ES-I3 (cell line): ENCODE measurements at regions not wholly inside any gene's neighbourhood (a gene's known extent, or its start where the extent isn't known, plus 50 kb on each side); places are given as distances from the start of the nearest gene placed in this dataset.

Experiments
- H3K36me3 ChIP-seq: 2 replicates; pipeline ENCODE4 v1.6.1; 2013; ENCODE audit warnings: mild to moderate bottlenecking, low read length, control low read depth, moderate library complexity; ENCODE audit not compliant: insufficient read depth
- H3K4me1 ChIP-seq: 2 replicates; pipeline ENCODE4 v1.6.1; 2013; ENCODE audit warnings: mild to moderate bottlenecking, control low read depth, low read length; ENCODE audit not compliant: insufficient read depth
- H3K9ac ChIP-seq: 2 replicates; pipeline ENCODE4 v1.6.1; 2013; ENCODE audit warnings: low read depth, mild to moderate bottlenecking, low read length, moderate library complexity
- H3K9me3 ChIP-seq: 2 replicates; pipeline ENCODE4 v1.6.1; 2013; ENCODE audit warnings: mild to moderate bottlenecking, low read length, moderate library complexity; ENCODE audit not compliant: control insufficient read depth, insufficient read depth

DNA sequence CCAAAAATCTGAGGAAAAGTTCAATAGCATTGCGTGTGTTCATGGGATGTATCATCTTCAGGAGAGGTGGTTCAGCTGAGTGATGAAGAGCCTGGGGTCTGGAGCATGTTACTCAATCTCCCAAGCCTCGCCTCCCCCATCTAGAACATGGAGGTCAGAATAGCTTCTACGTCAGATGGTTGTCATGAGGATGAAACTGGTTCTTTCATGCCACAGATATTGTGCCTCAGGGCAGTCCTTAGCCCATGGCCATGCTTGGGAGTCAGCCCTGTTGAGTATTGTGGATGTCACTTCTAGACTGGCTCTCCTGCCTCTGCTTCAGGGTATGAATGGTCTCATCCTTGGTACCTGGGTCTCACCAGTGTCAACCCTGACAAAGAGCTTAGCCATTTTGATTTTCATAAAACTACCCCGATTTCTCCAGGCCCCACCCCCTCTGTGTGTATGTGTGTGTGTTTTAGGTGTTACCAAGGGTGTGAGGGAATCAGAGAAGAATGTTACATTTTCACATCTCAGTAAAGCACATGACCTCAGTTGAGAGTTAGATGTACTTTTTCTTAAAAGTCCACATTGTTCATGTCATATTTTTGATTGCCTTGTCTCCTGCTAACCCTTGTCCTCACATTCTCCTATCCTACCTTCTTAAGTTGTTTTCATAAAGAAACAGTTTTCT lies 97.8 kb upstream of the CD180 start:
- Histone ChIP-seq H3K36me3 (no peaks in the 10 kb centered on the region), H3K4me1 (no peaks in the 10 kb centered on the region), H3K9me3 (no peaks in the 10 kb centered on the region), H3K9ac (no peak overlapping the region)

DNA sequence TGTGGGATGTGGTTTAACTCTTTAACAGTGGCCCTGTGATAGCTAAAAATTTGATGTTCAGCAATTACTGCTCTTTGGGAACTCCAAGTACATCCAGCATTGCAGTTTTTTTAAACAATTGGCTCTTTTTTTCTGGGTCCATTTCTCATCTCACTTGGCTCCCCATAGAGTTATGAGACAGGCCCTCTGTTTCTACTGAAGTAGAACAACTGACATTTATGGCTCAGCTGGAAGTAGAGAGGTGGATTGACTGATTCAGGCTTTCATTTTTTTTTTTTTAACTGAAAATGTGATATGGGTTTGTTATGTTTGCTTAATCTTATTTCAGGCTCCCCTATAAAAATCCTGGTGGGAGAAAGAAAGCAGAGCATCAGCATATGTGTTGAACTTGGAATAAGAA lies 96.6 kb upstream of the CD180 start:
- no peaks in the 10 kb centered on the region for H3K4me1 ChIP-seq
- H3K9ac ChIP-seq, result no peak overlapping the region
- no peaks in the 10 kb centered on the region for H3K36me3 ChIP-seq

DNA sequence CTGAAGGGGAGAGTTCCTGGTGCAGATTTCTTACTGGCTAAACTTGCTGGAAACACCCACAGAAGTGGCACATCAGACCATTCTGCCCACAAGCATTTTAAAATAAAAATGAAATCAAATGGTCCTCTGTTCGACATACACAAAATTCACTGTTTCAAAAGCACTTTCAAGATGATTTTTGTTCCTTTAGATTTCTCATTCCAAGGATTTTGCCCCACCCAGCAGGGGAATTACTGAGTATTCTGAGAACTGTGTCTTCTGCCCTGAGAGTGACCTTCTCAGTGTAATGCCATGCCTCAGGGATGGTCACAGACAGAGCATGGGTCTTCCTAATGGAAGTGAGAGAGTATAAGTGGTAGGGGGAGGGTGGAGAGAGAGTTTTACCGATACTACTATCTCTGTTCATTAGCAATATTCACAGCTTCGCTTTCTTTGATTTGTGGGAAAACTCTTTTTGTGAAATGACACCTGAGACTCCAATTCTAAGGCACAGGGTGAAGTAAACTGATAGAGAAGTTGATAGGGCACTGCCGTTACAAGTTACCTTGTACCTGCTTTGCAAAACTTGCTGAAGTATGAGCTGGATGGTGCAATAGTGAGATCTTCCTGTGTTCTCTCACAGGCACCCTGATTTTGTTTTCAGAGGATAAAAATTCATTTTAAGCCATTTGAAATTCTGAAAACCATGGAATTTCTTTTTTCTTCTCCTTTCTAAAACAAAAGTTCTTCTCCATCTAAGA lies 95.8 kb upstream of the CD180 start:
- no peaks in the 10 kb centered on the region for H3K9me3 ChIP-seq

More for the DNA sequence above, 96.6 kb upstream of the CD180 start:
- no peaks in the 10 kb centered on the region for H3K9me3 ChIP-seq

DNA sequence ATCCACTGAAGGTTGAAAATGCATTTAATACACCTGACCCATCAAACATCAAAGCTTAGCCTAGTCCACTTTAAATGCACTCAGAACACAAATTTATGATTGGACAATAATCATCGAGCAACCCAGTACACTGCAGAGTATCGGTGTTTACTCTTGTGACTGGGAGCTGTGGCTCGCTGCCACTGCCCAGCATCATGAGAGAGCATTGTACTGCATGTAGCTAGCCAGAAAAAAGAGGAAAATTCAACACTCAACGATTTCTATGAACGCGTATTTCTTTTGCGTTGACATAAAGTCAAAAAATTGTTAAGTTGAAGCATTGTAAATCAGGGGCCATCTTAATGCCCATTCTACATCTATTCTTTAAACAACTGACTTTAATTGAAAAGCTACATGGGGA lies 95.1 kb upstream of the CD180 start:
- Histone ChIP-seq H3K36me3 (no peaks in the 10 kb centered on the region), H3K9ac (no peak overlapping the region), H3K4me1 (no peaks in the 10 kb centered on the region), H3K9me3 (no peaks in the 10 kb centered on the region)

More for the DNA sequence above, 95.8 kb upstream of the CD180 start:
- no peaks in the 10 kb centered on the region for H3K4me1 ChIP-seq
- no peaks in the 10 kb centered on the region for H3K36me3 ChIP-seq
- H3K9ac ChIP-seq, result no peak overlapping the region

DNA sequence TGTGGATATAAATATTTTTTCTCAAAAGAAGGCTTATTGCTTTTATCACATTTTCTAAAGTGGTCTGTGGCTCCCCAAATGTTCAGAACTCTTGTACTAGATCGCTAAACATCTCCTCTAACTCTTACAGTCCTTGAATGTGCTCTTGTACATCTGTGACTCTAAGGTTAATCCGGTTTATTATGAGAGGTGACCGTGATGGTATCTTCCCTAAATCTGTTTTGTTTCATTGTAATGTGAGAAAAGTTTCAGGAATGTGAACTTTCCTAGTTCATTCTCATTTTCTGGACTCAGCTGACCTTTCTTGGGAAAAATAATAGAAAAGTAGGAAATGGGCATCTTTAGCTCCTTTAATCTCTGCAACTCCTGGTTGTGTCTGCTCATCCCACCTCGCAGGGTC lies 94.5 kb upstream of the CD180 start:
- Histone ChIP-seq H3K9ac (no peak overlapping the region), H3K36me3 (no peaks in the 10 kb centered on the region), H3K4me1 (no peaks in the 10 kb centered on the region), H3K9me3 (no peaks in the 10 kb centered on the region)

DNA sequence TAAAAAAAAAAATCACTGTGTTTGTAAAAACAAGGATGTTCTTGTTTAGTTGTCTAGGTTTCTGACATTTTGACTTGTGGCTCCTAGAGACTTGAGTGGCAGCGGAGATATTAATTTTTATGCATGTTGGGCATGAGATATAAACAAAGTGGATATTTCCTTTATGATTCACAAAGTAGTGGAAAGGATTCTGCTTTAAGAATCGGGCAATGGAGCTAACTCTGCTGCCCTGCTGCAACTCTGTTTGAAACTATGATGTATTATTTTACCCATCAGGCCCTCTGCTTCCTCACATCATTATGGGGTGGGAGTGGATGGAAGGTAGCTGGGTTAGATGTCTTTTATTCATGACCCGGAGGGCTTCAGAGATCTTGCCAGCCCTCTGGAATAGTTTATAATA lies 94.1 kb upstream of the CD180 start:
- Histone ChIP-seq H3K4me1 (no peaks in the 10 kb centered on the region), H3K9ac (no peak overlapping the region), H3K9me3 (no peaks in the 10 kb centered on the region), H3K36me3 (no peaks in the 10 kb centered on the region)

DNA sequence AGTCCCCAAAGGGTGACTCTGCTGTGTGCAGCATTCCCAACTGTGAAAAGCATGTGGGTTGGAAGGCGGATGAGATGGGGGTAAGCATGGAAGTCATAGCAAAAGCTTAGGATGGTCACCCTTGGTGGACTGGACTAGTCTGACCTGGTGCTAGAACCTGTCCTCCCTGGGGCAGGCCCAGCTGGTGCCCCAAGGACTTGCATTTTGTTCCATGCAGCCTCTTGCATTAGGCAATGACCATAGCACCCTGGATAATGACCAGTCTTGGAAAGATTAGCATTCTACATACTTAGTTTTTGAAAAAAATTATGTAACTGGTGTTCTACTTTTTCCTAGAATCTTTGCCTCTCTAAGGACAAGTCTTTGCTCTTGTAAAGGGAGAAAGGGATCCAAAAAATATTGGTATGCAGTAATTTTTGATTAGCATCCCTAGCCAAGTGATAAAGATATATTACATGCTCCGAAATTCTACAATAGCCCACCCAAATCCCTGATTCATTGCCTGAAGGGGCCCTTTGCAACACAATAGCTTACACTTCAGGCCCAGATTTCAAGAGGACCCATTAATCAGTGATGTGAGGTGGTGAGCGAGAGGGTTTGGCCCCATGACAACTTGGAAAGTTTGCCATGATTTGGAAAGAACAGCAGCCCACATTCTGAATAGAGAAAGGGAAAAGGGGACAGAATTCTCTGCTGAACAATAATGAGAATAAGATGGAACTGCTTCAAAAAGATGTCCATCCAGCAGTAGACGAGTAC lies 93.3 kb upstream of the CD180 start:
- no peaks in the 10 kb centered on the region for H3K4me1 ChIP-seq
- no peak overlapping the region for H3K9ac ChIP-seq
- no peaks in the 10 kb centered on the region for H3K36me3 ChIP-seq
- no peaks in the 10 kb centered on the region for H3K9me3 ChIP-seq

DNA sequence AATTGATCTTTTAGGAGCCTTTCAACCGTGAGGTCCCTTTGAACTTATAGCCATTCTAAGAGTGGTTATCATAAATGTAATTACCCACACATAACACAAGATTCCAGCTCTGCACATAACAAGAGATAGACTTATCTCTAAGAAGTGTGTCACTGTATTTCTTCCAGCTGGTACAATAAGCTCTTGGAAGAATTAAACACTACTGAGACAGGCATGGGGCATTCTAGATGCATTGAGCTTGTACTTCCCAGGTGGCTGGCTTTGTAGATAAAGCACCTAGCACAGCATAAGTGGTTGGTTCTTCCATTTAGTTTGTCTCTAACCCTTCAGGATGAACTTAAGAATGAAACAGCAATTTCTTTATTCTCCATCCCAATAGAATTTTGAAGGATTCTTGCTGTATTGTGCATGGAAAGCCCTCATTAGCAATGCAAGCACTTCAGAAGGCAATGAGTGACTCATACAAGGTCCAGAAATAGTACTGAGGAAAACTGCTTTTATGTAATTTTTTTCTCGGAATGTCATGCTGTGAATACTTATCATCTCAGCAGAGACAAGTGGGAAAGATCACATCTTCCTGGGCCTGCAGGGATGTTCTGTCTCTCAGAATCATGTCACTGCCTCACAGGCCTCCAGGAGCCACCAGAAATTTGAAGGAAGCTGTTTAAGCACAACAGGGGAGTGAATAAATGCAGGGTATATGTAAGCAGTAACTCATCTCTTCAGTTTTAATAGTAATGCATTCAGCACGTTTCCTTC lies 91.1 kb upstream of the CD180 start:
- Histone ChIP-seq H3K9ac (no peak overlapping the region), H3K9me3 (no peaks in the 10 kb centered on the region), H3K4me1 (no peaks in the 10 kb centered on the region), H3K36me3 (no peaks in the 10 kb centered on the region)

DNA sequence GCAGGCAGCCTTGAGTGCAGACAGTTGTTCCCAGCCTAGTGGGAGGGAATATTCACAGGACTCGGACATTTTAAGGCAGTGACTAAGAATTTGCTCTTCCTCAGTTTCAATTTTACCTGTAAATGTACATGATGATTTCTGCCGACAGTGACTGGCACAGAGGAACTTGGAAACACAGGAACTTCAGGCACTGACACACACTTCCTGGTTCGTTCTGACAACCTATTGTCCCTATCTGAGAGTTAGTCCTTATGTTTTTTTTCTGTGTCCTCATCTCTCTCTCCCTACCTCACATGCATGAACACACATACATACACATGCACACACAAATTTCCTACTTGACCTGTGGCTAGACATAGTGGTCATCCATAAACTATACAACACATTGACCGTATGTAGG lies 89.4 kb upstream of the CD180 start:
- no peak overlapping the region for H3K9ac ChIP-seq
- H3K36me3 ChIP-seq, result no peaks in the 10 kb centered on the region
- H3K4me1 ChIP-seq, result no peaks in the 10 kb centered on the region
- peaks cover under 1% of the 10 kb centered on the region; the same call in 1 of the 2 replicates for H3K9me3 ChIP-seq

DNA sequence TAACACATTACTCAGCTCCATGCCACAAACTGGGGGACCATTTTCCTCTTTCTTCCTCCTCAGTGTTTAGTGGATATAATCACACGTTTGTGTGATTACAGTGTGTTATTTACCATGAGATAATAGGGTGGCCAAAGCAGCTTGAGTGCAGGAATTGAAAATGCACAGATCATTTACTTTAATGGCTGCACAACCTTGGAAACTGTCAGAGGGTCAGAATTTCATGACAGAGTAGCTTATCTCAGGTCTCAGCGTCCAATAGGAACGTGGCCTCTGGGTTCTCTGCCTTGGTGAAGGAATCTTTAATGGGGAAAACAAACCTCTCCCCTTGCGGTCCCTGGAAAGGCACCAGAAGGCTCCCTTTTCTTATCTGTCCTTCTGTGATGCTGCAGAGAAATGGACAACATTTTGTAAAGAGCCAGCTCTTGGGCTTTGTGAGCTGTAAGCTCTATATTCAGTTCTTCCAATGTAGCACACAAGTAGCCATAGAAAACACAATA lies 87.4 kb upstream of the CD180 start:
- no peaks in the 10 kb centered on the region for H3K4me1 ChIP-seq
- peaks cover 2% of the 10 kb centered on the region; the same call in 1 of the 2 replicates for H3K9me3 ChIP-seq
- no peak overlapping the region for H3K9ac ChIP-seq
- no peaks in the 10 kb centered on the region for H3K36me3 ChIP-seq

DNA sequence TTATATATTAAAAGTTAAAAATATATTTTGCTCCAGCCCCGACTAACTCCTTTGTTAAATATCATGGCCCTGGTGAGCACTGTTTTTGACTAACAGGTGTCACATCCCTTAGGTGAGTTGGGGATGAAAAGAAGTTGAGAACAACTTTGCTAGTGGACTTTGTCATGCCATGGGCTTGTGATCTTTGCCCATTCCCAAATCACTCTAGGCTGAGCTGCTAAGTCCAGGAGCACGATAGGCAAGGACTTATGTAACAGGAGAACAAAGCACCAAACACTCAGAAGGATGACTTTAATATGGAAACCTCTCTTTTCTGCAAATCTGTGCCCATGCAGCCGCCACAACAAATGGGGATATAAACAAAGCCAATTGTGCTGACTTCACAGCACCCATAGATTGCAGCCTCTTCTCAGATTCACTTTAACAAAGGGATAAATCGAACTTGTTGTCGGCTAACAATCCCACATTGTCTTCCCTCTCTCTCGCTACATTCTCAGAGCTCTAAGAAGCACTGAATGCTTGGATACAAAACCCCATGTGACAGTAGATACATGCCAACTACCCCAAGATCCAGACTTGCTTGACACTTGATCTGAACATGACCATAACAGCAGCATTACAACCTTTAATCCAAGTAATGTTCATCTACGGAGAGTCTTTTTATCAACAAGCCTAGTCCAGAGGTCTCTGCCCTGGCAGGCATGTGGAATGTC lies 86.8 kb upstream of the CD180 start:
- Histone ChIP-seq H3K9ac (no peak overlapping the region), H3K36me3 (no peaks in the 10 kb centered on the region), H3K9me3 (peaks cover 2% of the 10 kb centered on the region; the same call in 1 of the 2 replicates), H3K4me1 (no peaks in the 10 kb centered on the region)

DNA sequence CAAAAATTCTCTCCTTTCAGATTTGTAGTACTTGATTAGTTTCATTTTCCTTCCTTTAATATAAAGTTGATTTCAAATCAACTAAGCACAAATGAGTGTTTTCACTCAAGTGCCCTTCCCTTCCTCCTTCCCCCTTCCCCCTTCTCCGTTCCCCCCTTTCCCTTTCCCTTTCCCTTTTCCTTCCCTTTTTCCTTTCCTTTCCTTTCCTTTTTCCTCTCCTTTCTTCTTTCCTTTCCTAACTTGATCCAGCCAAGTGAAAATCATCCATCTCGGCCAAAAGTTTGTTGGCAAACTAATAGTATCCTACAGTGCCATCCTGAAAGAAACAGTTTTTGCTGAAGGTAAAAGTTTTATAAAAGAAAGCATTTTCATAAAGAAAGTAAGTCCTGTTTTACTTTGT lies 85.3 kb upstream of the CD180 start:
- Histone ChIP-seq H3K9ac (no peak overlapping the region), H3K36me3 (no peaks in the 10 kb centered on the region)

DNA sequence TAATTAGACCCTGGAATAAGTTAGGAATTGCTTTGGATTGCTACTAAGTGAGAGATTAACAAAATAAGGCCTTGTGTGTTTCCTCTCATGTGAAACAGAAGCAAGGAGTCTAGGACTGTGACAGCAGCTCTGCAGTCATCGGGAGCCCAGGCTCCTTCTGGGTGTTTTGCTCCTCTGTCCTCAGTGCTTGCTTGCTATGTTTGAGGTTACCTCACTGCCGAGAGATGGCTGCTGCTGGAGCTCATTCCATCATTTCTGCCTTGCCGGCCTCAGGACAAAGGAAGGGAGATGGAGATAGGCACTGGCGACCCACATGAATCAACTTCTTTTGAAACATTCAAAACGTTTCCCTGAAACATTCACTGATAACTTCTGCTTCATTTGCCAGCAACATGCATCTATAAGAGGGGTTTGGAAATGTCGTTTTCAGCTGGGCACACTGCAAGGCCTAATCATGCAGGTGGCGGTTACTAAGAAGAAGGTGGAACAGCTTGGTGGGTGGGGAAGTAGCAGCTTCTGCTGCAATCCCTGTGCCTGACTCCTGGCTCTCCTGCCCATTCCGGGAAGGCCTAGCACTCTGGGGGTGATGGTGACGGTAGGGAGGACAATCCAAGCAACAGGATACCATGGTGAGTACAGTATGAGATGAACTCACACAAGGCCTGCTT lies 77.2 kb upstream of the CD180 start:
- H3K36me3 ChIP-seq, result no peaks in the 10 kb centered on the region
- peaks cover 12% of the 10 kb centered on the region; the same call in 1 of the 2 replicates for H3K9me3 ChIP-seq
- H3K9ac ChIP-seq, result no peak overlapping the region
- H3K4me1 ChIP-seq, result no peaks in the 10 kb centered on the region

More for the DNA sequence above, 85.3 kb upstream of the CD180 start:
- Histone ChIP-seq H3K4me1 (no peaks in the 10 kb centered on the region), H3K9me3 (peaks cover 12% of the 10 kb centered on the region)
